ENCODE measurements at regions not wholly inside any gene's neighbourhood (a gene's known extent, or its start where the extent isn't known, plus 50 kb on each side); places are given as distances from the start of the nearest gene placed in this dataset.

- Histone ChIP-seq H3K4me1 (replicated peaks in 1 of 2) (no peaks in the 10 kb centered on the region), H3K4me3 (no peak overlapping the region), H3K27ac (no peak overlapping the region)
- peak in 3 of 8 experiments; percentile 61 to 93 (median 70) for ATAC-seq (replicated peaks in 6 of 8)
- 0 to 100% (median 81%) methylated on average over 1 to 10 of the region's 10 CpGs; no CpG with 5 or more reads in 1 of the 10 experiments for WGBS, 10 experiments
- in situ Hi-C loops (cut with MboI; ENCODE audit: low pct_unique_long_range_greater_than_20kb in 2 of 9, low sequenced_read_pairs in 9 of 9, unreplicated experiment in 9 of 9), result no loop called here
Observed at GRCh38 chr11:104583857-104584256, 314.4 kb downstream of the CASP12 start.

GRCh38 chr11:104582431-104582830, 315.8 kb downstream of the CASP12 start:
- Histone ChIP-seq H3K4me3 (no peak overlapping the region), H3K27ac (no peak overlapping the region), H3K4me1 (replicated peaks in 1 of 2) (no peaks in the 10 kb centered on the region)
- ATAC-seq (replicated peaks in 6 of 8), result no peak
- in situ Hi-C loops (cut with MboI; ENCODE audit: low pct_unique_long_range_greater_than_20kb in 2 of 9, low sequenced_read_pairs in 9 of 9, unreplicated experiment in 9 of 9), result no loop called here
- 24 to 100% (median 80%) methylated on average over 1 to 2 of the region's 2 CpGs; no CpG with 5 or more reads in 1 of the 10 experiments for WGBS, 10 experiments

GRCh38 chr11:104581246-104581980, 316.8 kb downstream of the CASP12 start:
- in situ Hi-C loops (cut with MboI; ENCODE audit: low pct_unique_long_range_greater_than_20kb in 2 of 9, low sequenced_read_pairs in 9 of 9, unreplicated experiment in 9 of 9), result no loop called here
- 0 to 100% (median 29%) methylated on average over 1 to 2 of the region's 2 CpGs; no CpG with 5 or more reads in 1 of the 10 experiments for WGBS, 10 experiments
- H3K4me3 ChIP-seq, result no peak overlapping the region
- ATAC-seq (replicated peaks in 6 of 8), result no peak
- H3K27ac ChIP-seq, result no peak overlapping the region
- H3K4me1 ChIP-seq (replicated peaks in 1 of 2), result no peaks in the 10 kb centered on the region

GRCh38 chr11:104573441-104573990, 324.7 kb downstream of the CASP12 start:
- in situ Hi-C loops (cut with MboI; ENCODE audit: low pct_unique_long_range_greater_than_20kb in 2 of 9, low sequenced_read_pairs in 9 of 9, unreplicated experiment in 9 of 9), result no loop called here
- ATAC-seq (replicated peaks in 6 of 8), result no peak
- H3K4me3 ChIP-seq, result no peak overlapping the region

GRCh38 chr11:104572279-104572678, 326.0 kb downstream of the CASP12 start:
- Histone ChIP-seq H3K27ac (no peak overlapping the region), H3K4me3 (no peak overlapping the region), H3K4me1 (replicated peaks in 1 of 2) (no peaks in the 10 kb centered on the region)
- WGBS, 10 experiments, result 20 to 86% (median 65%) methylated on average over 1 to 2 of the region's 2 CpGs
- in situ Hi-C loops (cut with MboI; ENCODE audit: low pct_unique_long_range_greater_than_20kb in 2 of 9, low sequenced_read_pairs in 9 of 9, unreplicated experiment in 9 of 9), result no loop called here
- no peak for ATAC-seq (replicated peaks in 6 of 8)

More at GRCh38 chr11:104573441-104573990, 324.7 kb downstream of the CASP12 start:
- no peak overlapping the region for H3K27ac ChIP-seq
- no peaks in the 10 kb centered on the region for H3K4me1 ChIP-seq (replicated peaks in 1 of 2)

- Histone ChIP-seq H3K27ac (no peak overlapping the region), H3K4me1 (replicated peaks in 1 of 2) (no peaks in the 10 kb centered on the region), H3K4me3 (no peak overlapping the region)
- ATAC-seq (replicated peaks in 6 of 8), result no peak
- in situ Hi-C loops (cut with MboI; ENCODE audit: low pct_unique_long_range_greater_than_20kb in 2 of 9, low sequenced_read_pairs in 9 of 9, unreplicated experiment in 9 of 9), result no loop called here
- WGBS, 10 experiments, result 15 to 100% (median 85%) methylated on average over 2 to 4 of the region's 4 CpGs; no CpG with 5 or more reads in 1 of the 10 experiments
Observed at GRCh38 chr11:104570078-104570701, 328.1 kb downstream of the CASP12 start.

GRCh38 chr11:104565583-104565961, 332.7 kb downstream of the CASP12 start:
- no peaks in the 10 kb centered on the region for H3K4me1 ChIP-seq (replicated peaks in 1 of 2)
- 17 to 67% (median 31%) methylated on average over 1 of the region's 1 CpG; no CpG with 5 or more reads in 2 of the 10 experiments for WGBS, 10 experiments
- in situ Hi-C loops (cut with MboI; ENCODE audit: low pct_unique_long_range_greater_than_20kb in 2 of 9, low sequenced_read_pairs in 9 of 9, unreplicated experiment in 9 of 9), result no loop called here
- no peak for ATAC-seq (replicated peaks in 6 of 8)
- no peak overlapping the region for H3K4me3 ChIP-seq
- H3K27ac ChIP-seq, result no peak overlapping the region

GRCh38 chr11:104564921-104565582, 333.2 kb downstream of the CASP12 start:
- Histone ChIP-seq H3K4me3 (no peak overlapping the region), H3K27ac (no peak overlapping the region), H3K4me1 (replicated peaks in 1 of 2) (no peaks in the 10 kb centered on the region)
- WGBS, 10 experiments, result 60 to 100% (median 94%) methylated on average over 1 to 8 of the region's 35 CpGs; no CpG with 5 or more reads in 6 of the 10 experiments
- ATAC-seq (replicated peaks in 6 of 8), result no peak
- in situ Hi-C loops (cut with MboI; ENCODE audit: low pct_unique_long_range_greater_than_20kb in 2 of 9, low sequenced_read_pairs in 9 of 9, unreplicated experiment in 9 of 9), result no loop called here

GRCh38 chr11:104556606-104557301, 341.5 kb downstream of the CASP12 start:
- in situ Hi-C loops (cut with MboI; ENCODE audit: low pct_unique_long_range_greater_than_20kb in 2 of 9, low sequenced_read_pairs in 9 of 9, unreplicated experiment in 9 of 9), result no loop called here
- ATAC-seq (replicated peaks in 6 of 8), result no peak
- Histone ChIP-seq H3K4me1 (replicated peaks in 1 of 2) (no peaks in the 10 kb centered on the region), H3K4me3 (no peak overlapping the region), H3K27ac (no peak overlapping the region)
- WGBS, 10 experiments, result 36 to 100% (median 68%) methylated on average over 1 to 3 of the region's 4 CpGs; no CpG with 5 or more reads in 3 of the 10 experiments

- in situ Hi-C loops (cut with MboI; ENCODE audit: low pct_unique_long_range_greater_than_20kb in 2 of 9, low sequenced_read_pairs in 9 of 9, unreplicated experiment in 9 of 9), result no loop called here
- H3K4me3 ChIP-seq, result no peak overlapping the region
- H3K27ac ChIP-seq, result no peak overlapping the region
- no peak for ATAC-seq (replicated peaks in 6 of 8)
- no peaks in the 10 kb centered on the region for H3K4me1 ChIP-seq (replicated peaks in 1 of 2)
- WGBS, 10 experiments, result 0 to 100% (median 76%) methylated on average over 1 of the region's 1 CpG; no CpG with 5 or more reads in 2 of the 10 experiments
Observed at GRCh38 chr11:104549019-104549418, 349.2 kb downstream of the CASP12 start.

GRCh38 chr11:104547996-104548661, 350.1 kb downstream of the CASP12 start:
- 58 to 100% (median 82%) methylated on average over 1 to 3 of the region's 3 CpGs; no CpG with 5 or more reads in 1 of the 10 experiments for WGBS, 10 experiments
- in situ Hi-C loops (cut with MboI; ENCODE audit: low pct_unique_long_range_greater_than_20kb in 2 of 9, low sequenced_read_pairs in 9 of 9, unreplicated experiment in 9 of 9), result no loop called here
- Histone ChIP-seq H3K27ac (no peak overlapping the region), H3K4me1 (replicated peaks in 1 of 2) (no peaks in the 10 kb centered on the region), H3K4me3 (no peak overlapping the region)
- ATAC-seq (replicated peaks in 6 of 8), result peak in 5 of 8 experiments; percentile 49 to 100 (median 86)

- WGBS, 10 experiments, result 42 to 100% (median 88%) methylated on average over 1 to 2 of the region's 2 CpGs; no CpG with 5 or more reads in 2 of the 10 experiments
- Histone ChIP-seq H3K4me1 (replicated peaks in 1 of 2) (peaks cover 0 to 6% of the 10 kb centered on the region in 2 donors), H3K27ac (no peak overlapping the region), H3K4me3 (no peak overlapping the region)
- no peak for ATAC-seq (replicated peaks in 6 of 8)
- in situ Hi-C loops (cut with MboI; ENCODE audit: low pct_unique_long_range_greater_than_20kb in 2 of 9, low sequenced_read_pairs in 9 of 9, unreplicated experiment in 9 of 9), result no loop called here
Observed at GRCh38 chr11:104546501-104546900, 351.8 kb downstream of the CASP12 start.

Measured in motor neuron (in vitro differentiated cells).